GM13976 (cell line): ENCODE measurements at regions not wholly inside any gene's neighbourhood (a gene's known extent, or its start where the extent isn't known, plus 50 kb on each side); places are given as distances from the start of the nearest gene placed in this dataset.

Experiments used
- DNase-seq: peaks from one replicate; pipeline ENCODE4 v3.0.0; 2012; ENCODE audit warnings: low spot score
- CTCF ChIP-seq: IDR thresholded peaks from 2 replicates; pipeline ENCODE4 v1.5.1; 2012; ENCODE audit warnings: borderline replicate concordance, mild to moderate bottlenecking; ENCODE audit not compliant: insufficient read depth; ENCODE audit errors: extremely low read depth, missing control alignments, control extremely low read depth
- in situ Hi-C: fragments of 300-500 bp; cut with MboI; formaldehyde crosslinking; loops from one replicate; pipeline ENCODE4 v1.12.0; 2022; ENCODE audit warnings: low sequenced_read_pairs, mixed read lengths, inconsistent platforms; ENCODE audit not compliant: unreplicated experiment

GRCh38 chr20:7571521-7572055 is 368.7 kb downstream of the HAO1 start:
- in situ Hi-C loops = no loop called here
- DNase-seq = no peak
- TF ChIP-seq CTCF = no peak

- no peak for TF ChIP-seq CTCF
- DNase-seq = no peak
- in situ Hi-C loops = no loop called here
Observed at GRCh38 chr20:7579888-7580287, 360.4 kb downstream of the HAO1 start.

GRCh38 chr20:7585126-7585679 is 355.1 kb downstream of the HAO1 start:
- DNase-seq = no peak
- in situ Hi-C loops = no loop called here
- TF ChIP-seq CTCF = no peak

- TF ChIP-seq CTCF = no peak
- no peak for DNase-seq
- in situ Hi-C loops = no loop called here
Observed at GRCh38 chr20:7586481-7586880, 353.8 kb downstream of the HAO1 start.

GRCh38 chr20:7589164-7589563 is 351.1 kb downstream of the HAO1 start:
- in situ Hi-C loops = no loop called here
- TF ChIP-seq CTCF = no peak

GRCh38 chr20:7596541-7596940 is 343.7 kb downstream of the HAO1 start:
- TF ChIP-seq CTCF = no peak
- in situ Hi-C loops = no loop called here
- DNase-seq = no peak

More at GRCh38 chr20:7589164-7589563, 351.1 kb downstream of the HAO1 start:
- no peak for DNase-seq
